ENCODE measurements at regions not wholly inside any gene's neighbourhood (a gene's known extent, or its start where the extent isn't known, plus 50 kb on each side); places are given as distances from the start of the nearest gene placed in this dataset.

GRCh38 chr6:4318321-4318720 is 182.9 kb upstream of the ECI2 start:
- DNase-seq (ENCODE audit: low spot score): no peak
- H3K9me3 Mint-ChIP-seq (ENCODE audit: unreplicated experiment): no peaks in the 10 kb centered on the region
- H3K27me3 Mint-ChIP-seq (ENCODE audit: unreplicated experiment): no peaks in the 10 kb centered on the region
- H3K27ac Mint-ChIP-seq (ENCODE audit: unreplicated experiment): no peak overlapping the region
- TF ChIP-seq CTCF (IDR thresholded peaks at IDR 0.05; ENCODE audit: unreplicated experiment): no peak
- H3K36me3 Mint-ChIP-seq (ENCODE audit: low read depth, unreplicated experiment): no peaks in the 10 kb centered on the region
- H3K4me1 Mint-ChIP-seq (ENCODE audit: unreplicated experiment): peaks cover 20% of the 10 kb centered on the region
- no peak overlapping the region for H3K4me3 Mint-ChIP-seq (ENCODE audit: unreplicated experiment)

GRCh38 chr6:4316867-4317400 is 181.6 kb upstream of the ECI2 start:
- no peak for DNase-seq (ENCODE audit: low spot score)
- peaks cover 13% of the 10 kb centered on the region for H3K4me1 Mint-ChIP-seq (ENCODE audit: unreplicated experiment)
- H3K27ac Mint-ChIP-seq (ENCODE audit: unreplicated experiment): no peak overlapping the region
- peaks cover 1% of the 10 kb centered on the region for H3K27me3 Mint-ChIP-seq (ENCODE audit: unreplicated experiment)
- H3K9me3 Mint-ChIP-seq (ENCODE audit: unreplicated experiment): no peaks in the 10 kb centered on the region
- TF ChIP-seq CTCF (IDR thresholded peaks at IDR 0.05; ENCODE audit: unreplicated experiment): no peak
- no peak overlapping the region for H3K4me3 Mint-ChIP-seq (ENCODE audit: unreplicated experiment)
- no peaks in the 10 kb centered on the region for H3K36me3 Mint-ChIP-seq (ENCODE audit: low read depth, unreplicated experiment)

GRCh38 chr6:4314201-4314707 is 178.9 kb upstream of the ECI2 start:
- H3K36me3 Mint-ChIP-seq (ENCODE audit: low read depth, unreplicated experiment): no peaks in the 10 kb centered on the region
- H3K9me3 Mint-ChIP-seq (ENCODE audit: unreplicated experiment): no peaks in the 10 kb centered on the region
- no peak for DNase-seq (ENCODE audit: low spot score)
- H3K27ac Mint-ChIP-seq (ENCODE audit: unreplicated experiment): no peak overlapping the region
- no peak overlapping the region for H3K4me3 Mint-ChIP-seq (ENCODE audit: unreplicated experiment)
- peaks cover 1% of the 10 kb centered on the region for H3K27me3 Mint-ChIP-seq (ENCODE audit: unreplicated experiment)
- peaks cover 4% of the 10 kb centered on the region for H3K4me1 Mint-ChIP-seq (ENCODE audit: unreplicated experiment)
- TF ChIP-seq CTCF (IDR thresholded peaks at IDR 0.05; ENCODE audit: unreplicated experiment): no peak

- Mint-ChIP-seq H3K9me3 (ENCODE audit: unreplicated experiment) (no peaks in the 10 kb centered on the region), H3K4me1 (ENCODE audit: unreplicated experiment) (no peaks in the 10 kb centered on the region), H3K27me3 (ENCODE audit: unreplicated experiment) (peaks cover 1% of the 10 kb centered on the region), H3K4me3 (ENCODE audit: unreplicated experiment) (no peak overlapping the region), H3K36me3 (ENCODE audit: low read depth, unreplicated experiment) (no peaks in the 10 kb centered on the region), H3K27ac (ENCODE audit: unreplicated experiment) (no peak overlapping the region)
- DNase-seq (ENCODE audit: low spot score): no peak
- no peak for TF ChIP-seq CTCF (IDR thresholded peaks at IDR 0.05; ENCODE audit: unreplicated experiment)
Measured at GRCh38 chr6:4313044-4313686, 177.8 kb upstream of the ECI2 start.

All from endothelial cell (in vitro differentiated cells).